ENCODE measurements at regions not wholly inside any gene's neighbourhood (a gene's known extent, or its start where the extent isn't known, plus 50 kb on each side); places are given as distances from the start of the nearest gene placed in this dataset.

GRCh38 chr3:176160997-176161396 is 1036.3 kb downstream of the TBL1XR1 start:
- Histone ChIP-seq H3K4me1 (ENCODE audit: insufficient read depth, low read length, poor library complexity, severe bottlenecking) (no peaks in the 10 kb centered on the region), H3K27me3 (replicated peaks; ENCODE audit: insufficient read depth, low read depth, low read length, poor library complexity) (no peaks in the 10 kb centered on the region), H3K36me3 (ENCODE audit: insufficient read depth, low read length, poor library complexity, severe bottlenecking) (no peaks in the 10 kb centered on the region), H3K9me3 (ENCODE audit: low read depth, low read length, poor library complexity, severe bottlenecking) (no peaks in the 10 kb centered on the region), H3K4me3 (ENCODE audit: low read depth, low read length, poor library complexity, severe bottlenecking) (no peak overlapping the region), H3K27ac (ENCODE audit: low read depth, low read length, poor library complexity, severe bottlenecking) (no peak overlapping the region)
- ChIA-PET POLR2A (ENCODE audit: low non-redundant PET) (no interaction called here), CTCF (no interaction called here)
- intact Hi-C loops (cut with micrococcal nuclease; ENCODE audit: unreplicated experiment): no loop called here
- DNase-seq (ENCODE audit: low spot score): no peak
- TF ChIP-seq CTCF (conservative IDR thresholded peaks at IDR 0.05; ENCODE audit: low read depth, low read length) (no peak), EZH2 (IDR thresholded peaks at IDR 0.05; ENCODE audit: borderline replicate concordance, low read depth, low read length, poor library complexity, severe bottlenecking) (no peak)
- BruUV-seq (replicated peaks): no TSS peak

- ChIA-PET POLR2A (ENCODE audit: low non-redundant PET) (no interaction called here), CTCF (no interaction called here)
- Histone ChIP-seq H3K4me1 (ENCODE audit: insufficient read depth, low read length, poor library complexity, severe bottlenecking) (no peaks in the 10 kb centered on the region), H3K27ac (ENCODE audit: low read depth, low read length, poor library complexity, severe bottlenecking) (no peak overlapping the region), H3K4me3 (ENCODE audit: low read depth, low read length, poor library complexity, severe bottlenecking) (no peak overlapping the region), H3K27me3 (replicated peaks; ENCODE audit: insufficient read depth, low read depth, low read length, poor library complexity) (no peaks in the 10 kb centered on the region), H3K9me3 (ENCODE audit: low read depth, low read length, poor library complexity, severe bottlenecking) (no peaks in the 10 kb centered on the region), H3K36me3 (ENCODE audit: insufficient read depth, low read length, poor library complexity, severe bottlenecking) (no peaks in the 10 kb centered on the region)
- intact Hi-C loops (cut with micrococcal nuclease; ENCODE audit: unreplicated experiment): no loop called here
- no TSS peak for BruUV-seq (replicated peaks)
- DNase-seq (ENCODE audit: low spot score): peak; percentile 0
- TF ChIP-seq EZH2 (IDR thresholded peaks at IDR 0.05; ENCODE audit: borderline replicate concordance, low read depth, low read length, poor library complexity, severe bottlenecking) (no peak), CTCF (conservative IDR thresholded peaks at IDR 0.05; ENCODE audit: low read depth, low read length) (no peak)
These were observed 1037.5 kb downstream of the TBL1XR1 start for GRCh38 chr3:176159796-176160195.

GRCh38 chr3:176155012-176155411 is 1042.3 kb downstream of the TBL1XR1 start:
- no peak overlapping the region for H3K4me3 ChIP-seq (ENCODE audit: low read depth, low read length, poor library complexity, severe bottlenecking)
- H3K4me1 ChIP-seq (ENCODE audit: insufficient read depth, low read length, poor library complexity, severe bottlenecking): no peaks in the 10 kb centered on the region
- no peaks in the 10 kb centered on the region for H3K9me3 ChIP-seq (ENCODE audit: low read depth, low read length, poor library complexity, severe bottlenecking)
- no peaks in the 10 kb centered on the region for H3K27me3 ChIP-seq (replicated peaks; ENCODE audit: insufficient read depth, low read depth, low read length, poor library complexity)
- no peak overlapping the region for H3K27ac ChIP-seq (ENCODE audit: low read depth, low read length, poor library complexity, severe bottlenecking)
- no peaks in the 10 kb centered on the region for H3K36me3 ChIP-seq (ENCODE audit: insufficient read depth, low read length, poor library complexity, severe bottlenecking)
- no peak for DNase-seq (ENCODE audit: low spot score)
- BruUV-seq (replicated peaks): no TSS peak
- intact Hi-C loops (cut with micrococcal nuclease; ENCODE audit: unreplicated experiment): no loop called here
- ChIA-PET POLR2A (ENCODE audit: low non-redundant PET) (no interaction called here), CTCF (no interaction called here)
- TF ChIP-seq CTCF (conservative IDR thresholded peaks at IDR 0.05; ENCODE audit: low read depth, low read length): no peak
- no peak for TF ChIP-seq EZH2 (IDR thresholded peaks at IDR 0.05; ENCODE audit: borderline replicate concordance, low read depth, low read length, poor library complexity, severe bottlenecking)
